Activated T-cell treated with anti-CD3 and anti-CD28 coated beads for 24 hours (primary cell): ENCODE measurements at regions not wholly inside any gene's neighbourhood (a gene's known extent, or its start where the extent isn't known, plus 50 kb on each side); places are given as distances from the start of the nearest gene placed in this dataset.
"Not testable (repeated sequence)": the region's sequence is repeated elsewhere in the genome, so short reads cannot be mapped to it uniquely, and the experiment has no call there.

Source experiments
- DNase-seq: peaks from one replicate; pipeline ENCODE4 v3.0.0-alpha.2; 2020; ENCODE audit warnings: low read depth

GRCh38 chr5:57891443-57891842, 408.8 kb upstream of the ACTBL2 start:
- DNase-seq, result no peak

GRCh38 chr5:57889558-57889957, 406.9 kb upstream of the ACTBL2 start:
- DNase-seq, result no peak

GRCh38 chr5:57887851-57888621, 405.4 kb upstream of the ACTBL2 start:
- no peak for DNase-seq

- no peak for DNase-seq
Observed at GRCh38 chr5:57884346-57885102, 401.9 kb upstream of the ACTBL2 start.

GRCh38 chr5:57880216-57880615, 397.6 kb upstream of the ACTBL2 start:
- DNase-seq, result no peak

GRCh38 chr5:57878301-57878722, 395.7 kb upstream of the ACTBL2 start:
- no peak for DNase-seq

- DNase-seq, result no peak
Observed at GRCh38 chr5:57871496-57871895, 388.9 kb upstream of the ACTBL2 start.

- not testable (repeated sequence) for DNase-seq
Observed at GRCh38 chr5:57870267-57870666, 387.7 kb upstream of the ACTBL2 start.

GRCh38 chr5:57863661-57864060, 381.1 kb upstream of the ACTBL2 start:
- DNase-seq, result no peak

- DNase-seq, result no peak
Observed at GRCh38 chr5:57862942-57863341, 380.3 kb upstream of the ACTBL2 start.

GRCh38 chr5:57862471-57862911, 379.9 kb upstream of the ACTBL2 start:
- DNase-seq, result no peak

- no peak for DNase-seq
Observed at GRCh38 chr5:57859626-57860025, 377.0 kb upstream of the ACTBL2 start.

- DNase-seq, result no peak
Observed at GRCh38 chr5:57858905-57859304, 376.3 kb upstream of the ACTBL2 start.

GRCh38 chr5:57857696-57858095, 375.1 kb upstream of the ACTBL2 start:
- no peak for DNase-seq

- no peak for DNase-seq
Observed at GRCh38 chr5:57855831-57856230, 373.2 kb upstream of the ACTBL2 start.

- DNase-seq, result no peak
Observed at GRCh38 chr5:57853929-57854697, 371.5 kb upstream of the ACTBL2 start.

GRCh38 chr5:57850109-57850508, 367.5 kb upstream of the ACTBL2 start:
- DNase-seq, result no peak

- DNase-seq, result no peak
Observed at GRCh38 chr5:57845025-57845424, 362.4 kb upstream of the ACTBL2 start.

- DNase-seq, result no peak
Observed at GRCh38 chr5:57844410-57844809, 361.8 kb upstream of the ACTBL2 start.

- no peak for DNase-seq
Observed at GRCh38 chr5:57843059-57843367, 360.4 kb upstream of the ACTBL2 start.

- DNase-seq, result no peak
Observed at GRCh38 chr5:57842364-57843058, 359.9 kb upstream of the ACTBL2 start.

- no peak for DNase-seq
Observed at GRCh38 chr5:57841676-57842363, 359.2 kb upstream of the ACTBL2 start.
